Astrocyte (in vitro differentiated cells and primary cell): ENCODE measurements at regions not wholly inside any gene's neighbourhood (a gene's known extent, or its start where the extent isn't known, plus 50 kb on each side); places are given as distances from the start of the nearest gene placed in this dataset.

Source experiments
- EZH2 ChIP-seq: IDR thresholded peaks from 2 replicates; pipeline ENCODE4 v1.6.1; 2012; ENCODE audit warnings: mild to moderate bottlenecking, low read length, inconsistent platforms; ENCODE audit not compliant: insufficient read depth
- TF ChIP-seq, protein P1 (sequence below): IDR thresholded peaks from 2 replicates; pipeline ENCODE4 v1.5.1; 2011; ENCODE audit warnings: low read depth, mild to moderate bottlenecking, inconsistent platforms, low read length, moderate library complexity; ENCODE audit not compliant: insufficient read depth

- TF ChIP-seq, protein P1, sequence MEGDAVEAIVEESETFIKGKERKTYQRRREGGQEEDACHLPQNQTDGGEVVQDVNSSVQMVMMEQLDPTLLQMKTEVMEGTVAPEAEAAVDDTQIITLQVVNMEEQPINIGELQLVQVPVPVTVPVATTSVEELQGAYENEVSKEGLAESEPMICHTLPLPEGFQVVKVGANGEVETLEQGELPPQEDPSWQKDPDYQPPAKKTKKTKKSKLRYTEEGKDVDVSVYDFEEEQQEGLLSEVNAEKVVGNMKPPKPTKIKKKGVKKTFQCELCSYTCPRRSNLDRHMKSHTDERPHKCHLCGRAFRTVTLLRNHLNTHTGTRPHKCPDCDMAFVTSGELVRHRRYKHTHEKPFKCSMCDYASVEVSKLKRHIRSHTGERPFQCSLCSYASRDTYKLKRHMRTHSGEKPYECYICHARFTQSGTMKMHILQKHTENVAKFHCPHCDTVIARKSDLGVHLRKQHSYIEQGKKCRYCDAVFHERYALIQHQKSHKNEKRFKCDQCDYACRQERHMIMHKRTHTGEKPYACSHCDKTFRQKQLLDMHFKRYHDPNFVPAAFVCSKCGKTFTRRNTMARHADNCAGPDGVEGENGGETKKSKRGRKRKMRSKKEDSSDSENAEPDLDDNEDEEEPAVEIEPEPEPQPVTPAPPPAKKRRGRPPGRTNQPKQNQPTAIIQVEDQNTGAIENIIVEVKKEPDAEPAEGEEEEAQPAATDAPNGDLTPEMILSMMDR: no peak
- TF ChIP-seq EZH2: no peak
Observed at GRCh38 chr16:51591480-51591879, 440.4 kb upstream of the SALL1 start.
